ENCODE measurements at regions not wholly inside any gene's neighbourhood (a gene's known extent, or its start where the extent isn't known, plus 50 kb on each side); places are given as distances from the start of the nearest gene placed in this dataset.

- no peak for TF ChIP-seq SP1 (IDR thresholded peaks at IDR 0.05)
- no peak for TF ChIP-seq FOXM1 (IDR thresholded peaks at IDR 0.05; ENCODE audit: borderline replicate concordance)
- no peak for TF ChIP-seq NFRKB (IDR thresholded peaks at IDR 0.05)
- no peak for TF ChIP-seq PKNOX1 (IDR thresholded peaks at IDR 0.05)
- TF ChIP-seq FOXK2 (IDR thresholded peaks at IDR 0.05): no peak
- no peak for TF ChIP-seq ELF4 (IDR thresholded peaks at IDR 0.05)
- no peak for TF ChIP-seq L3MBTL2 (conservative IDR thresholded peaks at IDR 0.05)
- no peak for TF ChIP-seq ARNT (IDR thresholded peaks at IDR 0.05)
- TF ChIP-seq TARDBP (IDR thresholded peaks at IDR 0.05): no peak
- TF ChIP-seq HDGF (IDR thresholded peaks at IDR 0.05; ENCODE audit: borderline replicate concordance): no peak
- TF ChIP-seq FOXA1 (IDR thresholded peaks at IDR 0.05): no peak
- no peak for TF ChIP-seq SUZ12 (IDR thresholded peaks at IDR 0.05)
Observed at GRCh38 chr11:37632748-37633147, 1034.7 kb upstream of the RAG2 start.
